SIG-M5 treated with dmso at 0.1 percent for 504 hours (cell line): ENCODE measurements at regions not wholly inside any gene's neighbourhood (a gene's known extent, or its start where the extent isn't known, plus 50 kb on each side); places are given as distances from the start of the nearest gene placed in this dataset.

Source experiments
- DNase-seq: peaks from one replicate; lab custom pipeline; 2025; ENCODE audit not compliant: unreplicated experiment; lab: John Stamatoyannopoulos, UW

DNA sequence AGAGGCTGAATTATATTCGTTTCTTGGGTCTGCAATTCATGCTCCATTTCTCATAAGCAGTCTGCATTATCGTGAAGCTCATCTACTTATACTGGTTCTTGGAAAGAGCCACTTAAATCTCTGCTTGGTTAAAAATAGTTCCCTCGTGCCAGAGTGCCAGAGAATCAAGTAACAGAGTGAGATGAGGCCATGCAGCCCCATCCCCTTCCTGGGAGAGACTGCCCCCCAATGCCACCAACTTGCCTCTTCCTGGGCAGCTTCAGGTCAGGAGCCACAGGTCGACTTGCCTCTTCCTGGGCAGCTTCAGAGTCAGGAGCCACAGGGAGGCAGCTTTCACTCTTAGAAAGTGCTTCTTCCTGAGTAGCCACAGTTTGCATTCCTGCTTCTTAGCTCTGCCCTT is 223.9 kb upstream of the ZBED5 start:
- no peak for DNase-seq

DNA sequence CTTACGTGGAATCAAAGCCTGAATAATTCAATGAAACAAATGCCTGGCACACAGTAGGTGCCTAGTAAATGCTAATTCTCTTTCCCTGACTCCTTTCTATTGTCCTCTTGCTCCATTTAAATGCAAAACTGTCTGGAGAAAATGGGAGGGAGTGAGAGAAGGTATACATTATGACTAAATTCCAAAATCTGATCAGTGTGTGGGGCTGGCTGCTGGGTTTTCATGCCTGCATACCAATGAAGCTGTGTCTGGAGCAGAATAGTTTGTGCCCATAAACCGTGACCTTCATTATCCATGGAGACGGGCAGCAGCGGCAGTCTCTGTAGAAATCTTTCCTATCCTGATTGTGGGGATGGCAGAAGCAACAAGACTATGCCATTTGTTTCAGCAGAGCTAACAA is 223.4 kb upstream of the ZBED5 start:
- DNase-seq = no peak

DNA sequence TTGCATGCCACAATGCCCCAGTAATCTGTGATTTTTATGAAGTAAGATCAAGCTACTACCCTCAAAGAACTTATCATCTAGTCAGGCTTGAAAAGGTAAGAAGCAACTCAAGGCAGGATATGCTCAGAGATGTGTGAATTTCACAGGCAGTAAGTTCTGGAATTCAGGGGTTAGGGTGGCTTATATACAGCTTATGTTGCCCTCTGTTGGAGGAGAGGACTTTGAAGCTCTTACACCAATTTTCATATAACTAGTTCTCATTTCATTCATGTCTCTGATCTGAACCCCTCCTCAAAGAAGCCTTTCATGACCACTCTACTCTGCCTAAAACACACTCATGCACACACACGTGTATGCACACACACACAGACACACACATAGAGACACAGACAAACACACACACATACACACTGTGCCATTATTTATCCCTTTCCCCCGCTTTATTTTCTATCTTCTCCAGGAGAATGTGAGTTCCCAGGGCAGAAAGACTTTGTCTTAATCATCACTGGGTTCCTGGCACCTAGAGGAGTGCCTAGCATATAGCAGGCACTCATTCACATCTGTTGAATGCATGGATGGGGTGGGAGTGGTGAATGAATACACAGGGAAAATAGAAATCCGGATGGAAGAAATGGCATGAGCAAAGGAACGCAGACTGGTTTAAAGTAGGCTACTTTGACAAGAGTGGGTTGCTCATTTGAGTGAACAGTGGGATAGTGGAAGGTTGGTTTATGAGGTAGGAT is 220.7 kb upstream of the ZBED5 start:
- no peak for DNase-seq

DNA sequence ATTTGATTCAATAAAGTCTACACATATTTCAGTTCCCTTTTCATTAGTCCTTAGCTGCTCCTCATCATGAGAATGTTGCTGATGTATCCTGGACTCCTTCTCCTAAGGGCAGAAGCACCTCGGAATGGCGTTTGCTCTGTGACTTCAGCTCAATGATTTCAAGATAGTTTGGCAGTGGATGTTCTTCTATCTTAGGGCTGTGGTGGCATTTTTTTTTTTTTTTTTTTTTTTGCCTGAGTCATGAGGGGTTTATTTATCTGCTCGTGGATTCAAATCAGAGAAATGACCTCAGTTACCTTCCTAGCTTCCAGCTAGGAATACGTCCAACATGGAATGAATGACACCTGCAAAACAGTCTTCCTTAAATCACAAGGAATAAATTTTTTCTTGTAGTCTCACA is 220.0 kb upstream of the ZBED5 start:
- no peak for DNase-seq

DNA sequence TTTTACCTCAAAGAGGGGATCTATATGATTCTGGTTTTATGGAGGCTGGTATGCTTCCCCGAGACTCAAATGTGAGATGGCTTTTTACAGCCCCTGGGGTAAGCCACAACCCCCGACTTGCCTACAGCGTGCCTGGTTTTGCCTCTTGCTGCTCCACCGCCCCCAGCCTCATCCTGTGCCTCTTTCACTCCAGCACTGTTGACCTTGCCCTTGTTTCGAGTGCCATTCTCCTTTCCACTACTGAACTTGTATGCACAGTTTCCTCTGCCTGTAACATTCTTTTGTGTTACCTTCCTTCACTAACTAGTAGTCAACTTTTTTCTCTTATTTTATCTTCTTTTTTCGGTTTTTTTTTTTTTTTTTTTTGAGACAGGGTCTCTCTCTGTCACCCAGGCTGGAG is 219.0 kb upstream of the ZBED5 start:
- DNase-seq = no peak

DNA sequence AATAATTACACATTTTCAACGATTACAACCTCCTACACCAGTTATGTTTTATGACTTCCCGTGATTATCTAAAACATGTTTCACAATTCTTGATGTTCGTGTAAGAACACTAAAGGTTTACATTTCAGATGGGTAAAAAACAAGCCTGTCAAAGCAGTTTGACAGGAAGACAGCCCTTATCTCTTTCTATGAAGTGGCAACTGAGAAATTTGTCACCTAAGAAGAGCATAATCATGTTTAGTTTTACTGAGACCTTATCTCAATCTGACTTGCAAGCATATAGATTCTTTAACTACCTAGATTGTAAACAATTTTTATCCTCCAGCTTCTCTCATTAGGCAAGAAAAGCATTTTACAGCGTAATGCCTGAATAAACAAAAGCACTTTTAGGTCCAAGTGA is 218.4 kb upstream of the ZBED5 start:
- DNase-seq = no peak

DNA sequence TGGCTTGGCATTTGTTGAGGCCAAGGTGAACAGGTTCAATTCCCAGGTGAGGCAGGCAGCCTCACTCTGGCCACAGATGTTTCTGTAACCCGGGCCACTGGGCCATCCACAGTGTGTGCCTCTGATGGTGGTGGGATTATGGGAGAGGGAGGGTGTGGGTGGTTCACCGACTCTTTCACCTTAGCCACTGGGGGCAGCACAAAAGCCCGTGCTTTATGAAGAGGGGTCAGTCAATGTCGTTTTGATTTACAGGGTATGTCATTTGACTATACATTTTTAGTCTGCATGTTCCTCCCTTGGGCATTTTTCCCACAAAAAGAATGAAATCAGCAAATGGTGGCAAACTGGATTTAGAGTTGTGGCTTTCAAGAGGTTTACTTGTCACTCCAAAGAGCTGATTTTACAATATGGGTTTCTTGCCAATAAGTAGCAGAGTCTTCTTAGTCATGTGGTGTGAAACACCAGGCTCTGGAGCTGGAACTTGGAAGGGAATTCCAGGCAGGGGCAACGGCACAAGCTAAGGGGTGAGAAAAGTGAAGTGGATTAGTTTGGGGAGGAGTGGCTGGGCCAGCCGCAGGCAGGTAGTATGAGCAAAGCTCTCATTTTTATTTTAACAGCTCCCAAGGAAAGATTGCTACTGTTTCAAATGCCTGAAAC is 217.8 kb upstream of the ZBED5 start:
- DNase-seq = no peak

DNA sequence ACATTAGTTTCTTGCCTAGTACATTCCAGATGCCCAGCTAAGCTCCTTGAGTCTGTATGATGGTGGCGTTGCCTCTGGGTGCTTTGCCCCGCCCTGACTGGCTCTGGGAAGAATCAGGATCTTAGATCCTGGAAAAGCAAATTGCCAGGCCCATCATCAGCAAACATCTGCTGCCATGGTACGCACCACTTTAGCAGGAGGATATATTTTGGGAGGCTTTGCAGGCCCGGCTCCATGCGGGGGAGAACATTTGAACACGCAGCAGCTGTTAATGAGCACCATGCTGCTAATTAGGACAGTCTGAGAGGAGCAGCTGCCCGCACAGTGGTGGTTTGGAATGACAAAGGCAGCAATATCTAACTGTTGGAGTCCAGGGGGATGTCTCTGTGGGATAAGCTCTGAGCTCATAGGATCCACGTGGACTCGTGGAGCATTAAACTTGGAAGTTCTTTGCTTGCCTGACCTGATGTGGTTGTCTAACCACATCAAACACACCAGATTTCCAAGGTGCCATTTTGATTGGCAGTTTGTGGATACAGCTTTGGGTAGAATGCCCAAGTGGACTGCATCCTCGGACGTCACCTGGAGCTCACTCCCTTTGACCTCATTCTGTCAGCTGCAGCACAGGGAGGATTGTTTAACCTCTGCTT is 217.0 kb upstream of the ZBED5 start:
- DNase-seq = no peak

DNA sequence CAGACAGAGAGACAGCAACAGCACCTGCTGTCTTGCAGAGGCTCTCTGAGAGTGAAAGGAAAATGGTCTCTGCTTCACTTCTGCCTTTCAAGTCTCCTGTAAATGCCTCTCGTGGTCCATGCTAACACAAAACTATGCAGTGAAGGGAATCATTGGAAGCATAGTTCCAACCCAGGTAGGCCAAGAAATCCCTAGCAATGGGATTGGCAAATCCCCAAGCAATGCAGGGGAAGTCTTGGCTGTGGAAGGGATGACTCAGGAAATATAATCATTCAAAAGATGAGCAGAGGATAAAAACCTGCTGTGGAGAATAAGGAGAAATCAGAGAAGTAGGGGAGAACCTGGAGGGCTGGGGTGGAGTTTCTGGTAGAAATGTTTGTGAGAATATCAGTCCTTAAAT is 216.1 kb upstream of the ZBED5 start:
- no peak for DNase-seq

DNA sequence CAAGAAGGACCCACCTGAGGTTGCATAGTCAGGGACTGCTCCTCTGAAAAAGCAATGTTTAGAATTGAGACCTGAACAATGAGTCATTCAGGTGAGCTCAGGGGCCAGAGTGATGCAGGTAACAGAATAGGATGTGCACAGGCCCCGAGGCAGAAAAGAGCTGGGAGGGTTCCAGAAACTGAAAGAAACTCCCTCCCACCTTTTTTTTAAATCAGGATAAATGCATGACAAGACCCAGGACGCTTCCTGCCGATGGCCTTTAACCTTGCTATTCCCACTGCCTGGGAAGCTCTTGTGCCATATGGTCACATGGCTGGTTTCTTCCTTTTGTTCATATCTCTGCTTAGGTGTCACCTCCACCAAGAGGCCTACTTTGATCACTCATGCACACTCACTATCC is 214.2 kb upstream of the ZBED5 start:
- no peak for DNase-seq

DNA sequence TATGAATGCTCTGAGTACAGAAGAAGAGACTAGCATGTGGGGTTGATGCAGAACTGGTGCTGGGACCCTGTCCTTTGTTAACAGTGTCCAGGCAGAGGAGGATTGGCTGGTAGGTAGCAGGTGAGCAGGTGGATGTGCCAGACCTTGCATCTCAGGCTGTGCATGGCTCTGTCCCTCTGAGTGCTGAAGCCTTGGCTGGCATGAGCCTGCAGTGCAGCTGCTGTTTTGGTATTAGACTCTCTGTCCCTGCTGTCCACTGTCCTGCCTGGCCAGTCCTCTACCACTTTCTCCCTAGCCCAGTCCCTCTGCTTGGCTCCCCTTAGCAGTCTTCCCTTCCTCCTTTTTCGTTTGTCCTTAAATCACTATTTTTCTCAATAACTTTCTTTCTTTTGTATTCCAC is 213.6 kb upstream of the ZBED5 start:
- DNase-seq = no peak

DNA sequence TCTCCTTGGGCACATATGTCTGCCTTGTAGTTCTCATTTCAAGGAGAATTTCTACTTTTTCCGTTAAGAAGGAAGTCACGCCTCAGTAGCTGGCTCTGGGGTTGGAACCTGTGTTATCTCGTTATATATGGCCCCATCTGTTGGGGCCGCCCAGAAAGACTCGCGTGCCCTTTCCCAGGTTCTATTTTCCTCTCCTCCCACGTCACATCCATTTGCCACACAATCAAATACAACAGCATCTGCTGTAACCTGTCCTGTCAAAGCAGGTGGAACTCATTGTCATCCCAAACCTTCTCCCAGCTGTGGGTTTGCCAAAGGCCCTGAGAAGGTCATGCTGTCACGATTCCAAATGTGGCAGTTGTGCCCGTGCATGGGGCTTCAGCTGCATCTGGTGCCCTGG is 213.1 kb upstream of the ZBED5 start:
- DNase-seq = no peak

DNA sequence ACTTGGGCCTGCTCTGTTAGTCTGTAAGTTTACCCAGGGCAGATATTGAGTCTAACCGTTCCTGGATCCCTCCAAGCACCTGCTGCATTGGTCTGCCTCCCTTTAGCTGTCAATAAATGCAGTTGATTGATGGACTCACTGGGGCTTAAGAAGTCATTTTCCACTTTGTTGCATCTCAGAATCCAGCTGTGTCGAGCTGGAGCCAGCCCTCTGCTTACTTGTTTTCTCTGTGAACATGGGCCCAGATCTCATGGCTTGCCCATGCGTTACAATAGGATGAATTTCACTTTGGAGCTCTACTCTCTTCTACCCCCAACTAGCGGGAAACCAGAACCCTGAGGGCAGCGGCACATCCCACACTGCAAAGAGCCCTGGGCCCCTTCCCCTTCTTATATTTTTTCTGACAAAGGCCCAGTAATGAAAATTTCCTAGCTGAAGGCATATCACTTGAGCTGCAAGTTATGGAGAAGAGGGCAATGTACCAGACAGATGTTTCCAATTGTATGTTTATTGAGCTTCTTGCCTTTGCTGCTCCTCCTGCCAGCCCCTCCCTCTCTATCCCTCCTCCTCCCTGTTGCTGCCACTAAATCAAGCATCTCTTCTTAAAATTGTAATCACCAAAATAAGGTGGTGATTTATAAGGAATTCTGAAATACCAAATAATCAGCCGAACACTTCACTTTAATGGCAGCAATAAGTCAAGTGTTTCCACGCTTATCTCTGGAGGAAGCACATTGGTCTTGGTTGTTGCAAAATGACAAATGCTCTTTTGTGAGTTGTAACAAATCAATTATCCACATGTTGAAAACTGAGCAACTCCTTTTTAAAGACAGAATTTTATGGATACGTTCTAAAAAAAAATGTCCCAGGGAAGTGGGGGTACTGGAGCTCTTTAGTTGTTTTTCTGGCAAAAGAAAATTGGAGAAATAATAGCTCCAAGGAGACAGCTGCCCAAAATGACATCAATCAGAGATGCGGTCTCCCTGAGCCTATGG is 212.3 kb upstream of the ZBED5 start:
- no peak for DNase-seq

DNA sequence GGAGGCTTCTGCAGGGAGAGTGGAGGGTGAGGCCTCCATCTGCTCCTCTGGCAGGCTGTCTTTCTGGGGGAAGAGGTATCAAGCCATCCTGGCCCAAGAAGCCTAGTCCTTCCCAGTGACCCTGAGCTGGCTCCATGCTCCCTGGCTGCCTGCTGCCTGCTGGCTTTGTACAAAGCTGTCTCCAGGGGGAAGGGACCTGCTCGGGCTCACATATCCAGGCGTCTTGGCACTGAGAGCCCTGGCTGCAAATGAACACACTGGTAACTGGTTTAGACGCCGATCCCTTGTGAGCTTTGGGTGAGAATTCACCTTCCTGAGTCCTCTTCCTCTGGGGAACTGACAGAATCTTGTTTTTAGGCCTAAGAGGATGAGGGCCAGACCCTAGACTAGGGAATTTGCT is 210.3 kb upstream of the ZBED5 start:
- DNase-seq = no peak

DNA sequence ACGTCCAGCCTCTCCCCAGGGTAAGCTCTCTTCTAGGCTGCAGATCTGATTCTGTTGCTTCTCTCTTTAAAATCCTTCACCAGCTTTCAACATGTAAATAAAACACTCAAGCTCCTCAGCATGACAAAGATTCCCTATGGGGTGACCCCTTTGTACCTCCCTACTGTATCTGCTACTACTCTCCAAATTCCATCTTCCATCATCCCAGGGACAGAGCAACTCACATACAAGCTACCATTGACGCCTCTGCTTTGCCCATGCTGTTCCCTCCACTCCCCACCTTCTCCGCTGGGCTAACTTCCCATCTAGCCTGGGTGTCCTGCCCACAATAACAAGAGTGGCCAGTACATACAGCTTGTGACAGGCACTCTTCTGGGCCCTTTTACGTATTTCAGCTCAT is 207.5 kb upstream of the ZBED5 start:
- no peak for DNase-seq

DNA sequence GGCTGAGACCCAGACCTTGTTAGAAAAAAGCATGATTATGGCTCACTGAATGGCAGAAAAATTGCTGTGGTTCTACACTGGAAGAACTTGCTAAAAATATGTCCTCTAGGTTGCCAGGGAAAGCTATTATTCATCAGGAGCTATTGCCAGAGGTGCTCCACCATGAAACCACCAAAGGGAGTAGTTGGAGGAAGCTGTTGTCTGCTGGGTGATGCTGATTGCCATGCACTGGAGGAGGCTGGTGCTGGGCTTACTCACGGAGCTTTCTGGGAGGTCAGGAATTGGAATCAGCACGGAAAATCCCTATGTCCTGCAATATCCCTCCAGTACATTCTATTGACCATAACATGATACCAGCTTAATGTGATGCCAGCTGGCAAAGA is 199.6 kb upstream of the ZBED5 start:
- DNase-seq = no peak

DNA sequence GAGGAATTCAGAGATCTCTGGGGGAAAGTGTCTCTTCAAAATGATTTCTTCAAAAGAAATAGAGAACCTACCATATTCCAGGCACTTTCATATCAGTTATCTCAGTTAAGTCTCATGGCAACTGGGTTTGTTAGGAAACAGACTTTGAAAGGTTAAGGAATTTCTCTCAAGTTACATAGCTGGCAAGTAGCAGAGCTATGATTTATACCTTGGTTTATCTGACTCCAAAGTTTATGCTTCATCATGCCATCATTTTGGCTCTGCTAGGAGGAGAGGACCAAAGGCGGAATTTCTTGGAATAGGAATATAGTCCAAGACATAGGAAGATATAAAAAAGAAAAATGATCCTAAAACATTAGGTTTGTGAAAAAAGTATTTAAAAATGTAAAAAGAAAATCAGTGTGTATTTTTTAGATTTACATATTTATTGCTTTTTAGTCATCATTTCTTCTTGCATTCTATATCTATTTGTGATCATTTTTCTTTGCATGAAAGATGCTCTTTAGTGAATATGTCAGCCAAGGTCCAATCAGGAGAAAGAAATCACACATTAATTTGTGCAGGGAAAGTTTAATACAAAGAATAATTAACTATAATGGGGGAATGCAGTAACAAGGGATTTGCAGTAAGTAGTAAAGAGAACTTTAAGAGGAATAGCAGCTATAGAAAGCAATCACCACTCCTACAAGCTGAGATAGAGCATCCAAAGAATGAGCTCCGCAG is 199.1 kb upstream of the ZBED5 start:
- DNase-seq = no peak

DNA sequence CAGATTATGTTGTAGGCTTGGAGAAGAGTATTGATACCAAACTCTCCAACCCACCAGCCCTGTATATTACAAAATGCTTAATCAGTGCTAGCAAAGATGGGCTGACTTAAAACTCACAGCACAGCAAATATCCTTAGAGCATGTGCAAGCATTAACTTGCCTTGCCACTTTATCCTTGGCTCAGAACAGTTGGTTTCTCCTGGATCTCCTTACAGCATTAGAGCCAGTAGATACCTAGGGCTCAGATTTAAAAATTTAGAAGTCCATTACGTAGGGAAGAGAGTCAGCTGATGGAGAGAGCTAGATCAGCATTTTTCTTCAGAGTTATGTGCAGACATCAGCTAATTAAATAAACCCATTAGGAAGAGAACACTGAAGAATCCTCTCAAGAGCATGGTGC is 198.5 kb upstream of the ZBED5 start:
- no peak for DNase-seq

DNA sequence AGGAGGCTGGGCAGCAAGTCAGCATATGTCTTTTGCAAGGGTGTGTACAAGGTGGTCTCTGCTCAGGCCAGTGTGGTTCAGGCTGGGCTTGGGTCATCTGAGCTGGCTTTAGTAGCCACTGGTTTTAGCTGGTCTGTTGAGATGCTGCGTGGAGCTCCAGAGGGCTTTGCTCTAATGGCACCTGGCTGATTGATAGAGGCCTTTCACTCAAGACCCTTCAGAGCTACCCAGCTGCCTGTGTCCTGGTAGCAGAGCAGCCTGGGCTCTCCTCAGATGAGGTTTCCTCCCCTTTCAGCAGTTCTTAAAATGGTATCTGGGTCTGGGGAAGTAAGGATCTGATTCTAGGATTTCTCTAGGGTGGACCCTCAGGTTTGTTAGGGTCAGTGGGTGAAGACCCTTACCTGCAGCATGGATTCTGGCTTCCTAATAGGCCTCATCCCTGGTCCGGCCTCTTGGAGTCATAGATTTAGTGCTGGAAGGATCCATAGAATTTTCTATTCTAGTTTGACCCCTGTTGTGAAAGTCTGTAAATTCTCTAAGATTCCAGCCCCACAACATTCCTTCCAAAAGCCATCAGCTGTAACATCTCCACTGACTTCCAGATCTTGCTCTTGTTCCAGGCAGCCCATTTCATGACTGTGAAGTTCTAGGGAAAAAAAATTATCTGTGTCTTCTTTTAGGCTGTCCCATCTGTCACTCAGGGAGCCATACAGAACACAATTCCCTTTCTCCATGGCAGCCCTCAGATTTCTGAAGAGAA is 190.2 kb upstream of the ZBED5 start:
- no peak for DNase-seq

DNA sequence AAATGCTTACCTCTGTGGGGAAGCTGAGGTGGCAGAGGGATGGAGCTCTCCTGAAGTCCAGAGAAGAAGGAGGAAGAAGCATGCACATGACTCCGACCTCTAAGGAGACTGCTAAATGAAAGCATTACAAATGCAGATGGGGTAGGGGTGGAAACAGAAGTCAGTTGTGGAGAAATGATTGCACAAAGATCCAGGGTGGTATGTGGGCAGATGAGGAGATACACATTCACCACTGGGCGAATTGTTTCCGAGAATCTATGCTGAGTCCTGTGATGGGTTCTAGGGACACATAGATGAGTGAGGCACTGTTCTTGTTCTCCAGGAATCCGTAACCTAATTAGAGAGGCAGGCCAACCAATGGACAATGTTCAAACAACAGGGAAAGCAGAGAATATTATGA is 188.9 kb upstream of the ZBED5 start:
- no peak for DNase-seq
